ENCODE measurements at regions not wholly inside any gene's neighbourhood (a gene's known extent, or its start where the extent isn't known, plus 50 kb on each side); places are given as distances from the start of the nearest gene placed in this dataset.
"Not testable (repeated sequence)": the region's sequence is repeated elsewhere in the genome, so short reads cannot be mapped to it uniquely, and the experiment has no call there.

DNA sequence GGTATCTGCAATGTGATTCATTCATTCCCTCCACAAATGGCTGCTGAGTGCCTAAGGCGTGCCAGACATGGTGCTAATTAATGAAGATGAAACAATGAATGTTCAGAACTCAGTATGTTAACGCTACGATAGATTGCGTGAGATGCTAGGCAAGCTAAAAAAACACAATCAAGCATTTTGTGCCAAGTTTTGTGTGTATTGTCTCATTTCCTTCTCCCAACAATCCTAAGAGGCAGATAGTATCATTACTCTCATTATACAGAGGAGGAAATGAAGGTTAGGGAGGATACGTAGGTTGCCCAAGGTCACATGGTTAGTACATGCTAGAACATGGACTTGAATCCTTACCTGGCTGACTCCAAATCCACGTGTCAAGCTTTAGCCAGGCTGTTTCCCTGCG lies 264.4 kb downstream of the EFCAB11 start:
- no peaks in the 10 kb centered on the region for H3K27me3 ChIP-seq
- TF ChIP-seq, protein P1, sequence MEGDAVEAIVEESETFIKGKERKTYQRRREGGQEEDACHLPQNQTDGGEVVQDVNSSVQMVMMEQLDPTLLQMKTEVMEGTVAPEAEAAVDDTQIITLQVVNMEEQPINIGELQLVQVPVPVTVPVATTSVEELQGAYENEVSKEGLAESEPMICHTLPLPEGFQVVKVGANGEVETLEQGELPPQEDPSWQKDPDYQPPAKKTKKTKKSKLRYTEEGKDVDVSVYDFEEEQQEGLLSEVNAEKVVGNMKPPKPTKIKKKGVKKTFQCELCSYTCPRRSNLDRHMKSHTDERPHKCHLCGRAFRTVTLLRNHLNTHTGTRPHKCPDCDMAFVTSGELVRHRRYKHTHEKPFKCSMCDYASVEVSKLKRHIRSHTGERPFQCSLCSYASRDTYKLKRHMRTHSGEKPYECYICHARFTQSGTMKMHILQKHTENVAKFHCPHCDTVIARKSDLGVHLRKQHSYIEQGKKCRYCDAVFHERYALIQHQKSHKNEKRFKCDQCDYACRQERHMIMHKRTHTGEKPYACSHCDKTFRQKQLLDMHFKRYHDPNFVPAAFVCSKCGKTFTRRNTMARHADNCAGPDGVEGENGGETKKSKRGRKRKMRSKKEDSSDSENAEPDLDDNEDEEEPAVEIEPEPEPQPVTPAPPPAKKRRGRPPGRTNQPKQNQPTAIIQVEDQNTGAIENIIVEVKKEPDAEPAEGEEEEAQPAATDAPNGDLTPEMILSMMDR (IDR thresholded peaks at IDR 0.05) = no peak

DNA sequence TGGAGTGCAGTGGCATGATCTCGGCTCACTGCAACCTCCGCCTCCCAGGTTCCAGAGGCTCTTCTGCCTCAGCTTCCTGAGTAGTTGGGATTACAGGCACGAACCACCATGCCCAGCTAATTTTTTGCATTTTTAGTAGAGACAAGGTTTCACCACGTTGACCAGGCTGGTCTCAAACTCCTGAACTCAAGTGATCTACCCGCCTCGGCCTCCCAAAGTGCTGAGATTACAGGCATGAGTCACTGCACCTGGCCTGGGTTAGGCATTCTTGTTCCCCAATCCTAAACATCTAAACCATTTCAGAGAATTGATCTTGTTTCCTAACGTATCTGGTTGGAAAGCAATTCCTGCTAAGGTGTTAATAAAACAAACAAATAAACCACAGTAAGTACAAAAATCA lies 264.8 kb downstream of the EFCAB11 start:
- not testable (repeated sequence) for DNase-seq (ENCODE audit: low spot score); H3K36me3 ChIP-seq; H3K4me3 ChIP-seq; H3K27ac ChIP-seq; H3K4me1 ChIP-seq; H3K9me3 ChIP-seq; H3K27me3 ChIP-seq

More for the DNA sequence above, 264.4 kb downstream of the EFCAB11 start:
- no peaks in the 10 kb centered on the region for H3K36me3 ChIP-seq
- H3K4me3 ChIP-seq = no peak overlapping the region
- no peak for DNase-seq (ENCODE audit: low spot score)
- H3K27ac ChIP-seq = no peak overlapping the region
- no peaks in the 10 kb centered on the region for H3K4me1 ChIP-seq
- no peaks in the 10 kb centered on the region for H3K9me3 ChIP-seq

DNA sequence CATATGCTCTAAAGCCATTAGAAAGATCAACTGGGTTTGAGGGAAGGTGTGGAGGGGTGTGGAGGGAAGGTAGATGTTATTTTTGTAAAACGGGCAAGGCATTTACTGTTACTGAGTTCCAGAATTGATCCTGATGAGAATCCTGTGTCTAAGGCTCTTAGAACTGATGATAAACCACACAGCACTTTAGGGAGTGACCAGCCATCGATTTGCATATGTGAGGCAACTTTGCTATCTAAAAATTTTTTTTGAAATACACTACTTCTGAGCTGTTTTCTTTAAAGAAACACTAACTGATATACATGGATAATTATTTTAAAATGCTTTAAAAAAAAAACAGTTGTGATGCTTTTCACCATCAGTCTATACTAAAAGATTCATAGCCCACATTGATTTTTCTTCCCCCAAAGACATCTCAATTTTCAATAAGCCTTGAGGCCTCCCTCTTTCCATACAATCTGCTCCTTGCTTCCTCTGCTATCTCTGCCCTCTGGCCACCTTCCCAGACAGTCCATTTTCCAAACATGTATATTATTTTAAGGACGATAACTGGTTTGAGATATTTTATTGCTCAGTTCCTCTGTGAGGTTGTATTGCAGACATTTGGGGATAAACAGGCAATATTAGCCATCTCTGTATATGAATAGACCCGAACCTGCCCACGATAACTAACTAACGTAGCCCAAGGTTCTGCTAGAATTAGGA lies 265.9 kb downstream of the EFCAB11 start:
- no peaks in the 10 kb centered on the region for H3K36me3 ChIP-seq
- no peaks in the 10 kb centered on the region for H3K27me3 ChIP-seq
- no peaks in the 10 kb centered on the region for H3K4me1 ChIP-seq
- no peak for DNase-seq (ENCODE audit: low spot score)
- no peak overlapping the region for H3K4me3 ChIP-seq
- H3K9me3 ChIP-seq = no peaks in the 10 kb centered on the region
- TF ChIP-seq, protein P1 (IDR thresholded peaks at IDR 0.05) = no peak
- H3K27ac ChIP-seq = no peak overlapping the region

DNA sequence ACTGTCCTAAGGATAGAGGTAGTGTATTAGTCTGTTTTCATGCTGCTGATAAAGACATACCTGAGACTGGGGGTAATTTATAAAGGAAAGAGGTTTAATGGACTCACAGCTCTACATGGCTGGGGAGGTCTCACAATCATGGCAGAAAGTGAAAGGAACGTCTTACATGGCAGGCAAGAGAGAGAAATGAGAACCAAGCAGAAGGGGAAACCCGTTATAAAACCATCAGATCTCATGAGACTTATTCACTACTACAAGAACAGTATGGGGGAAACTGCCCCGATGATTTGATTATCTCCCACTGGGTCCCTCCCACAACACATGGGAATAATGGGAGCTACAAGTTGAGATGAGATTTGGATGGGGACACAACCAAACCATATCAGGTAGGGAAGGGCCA lies 267.4 kb downstream of the EFCAB11 start:
- H3K36me3 ChIP-seq; H3K4me1 ChIP-seq; H3K4me3 ChIP-seq; H3K27ac ChIP-seq; H3K9me3 ChIP-seq; H3K27me3 ChIP-seq; DNase-seq (ENCODE audit: low spot score): not testable (repeated sequence)

DNA sequence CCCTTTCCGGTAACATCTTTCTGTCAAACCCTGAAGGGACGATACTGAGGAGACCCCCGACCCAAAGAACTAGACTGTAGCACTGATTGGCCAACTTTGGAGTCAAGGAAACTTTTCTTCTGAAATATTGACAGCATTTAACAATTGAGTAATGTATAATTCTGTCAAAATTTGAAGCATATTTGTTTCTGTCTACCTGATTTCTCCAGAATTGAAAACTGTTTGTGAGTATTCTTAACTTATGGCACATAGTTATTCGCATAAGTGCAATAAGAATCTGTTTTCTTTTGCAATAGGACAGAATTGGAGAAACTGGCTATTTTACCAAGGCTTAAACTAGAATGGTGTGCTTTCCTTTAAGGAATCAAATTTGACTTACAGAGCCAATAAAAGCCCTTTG lies 267.1 kb upstream of the FOXN3 start:
- no peak for DNase-seq (ENCODE audit: low spot score)
- no peaks in the 10 kb centered on the region for H3K4me1 ChIP-seq
- H3K9me3 ChIP-seq = no peaks in the 10 kb centered on the region
- no peak overlapping the region for H3K4me3 ChIP-seq
- no peaks in the 10 kb centered on the region for H3K36me3 ChIP-seq
- TF ChIP-seq, protein P1 (IDR thresholded peaks at IDR 0.05) = no peak
- H3K27ac ChIP-seq = no peak overlapping the region
- no peaks in the 10 kb centered on the region for H3K27me3 ChIP-seq

DNA sequence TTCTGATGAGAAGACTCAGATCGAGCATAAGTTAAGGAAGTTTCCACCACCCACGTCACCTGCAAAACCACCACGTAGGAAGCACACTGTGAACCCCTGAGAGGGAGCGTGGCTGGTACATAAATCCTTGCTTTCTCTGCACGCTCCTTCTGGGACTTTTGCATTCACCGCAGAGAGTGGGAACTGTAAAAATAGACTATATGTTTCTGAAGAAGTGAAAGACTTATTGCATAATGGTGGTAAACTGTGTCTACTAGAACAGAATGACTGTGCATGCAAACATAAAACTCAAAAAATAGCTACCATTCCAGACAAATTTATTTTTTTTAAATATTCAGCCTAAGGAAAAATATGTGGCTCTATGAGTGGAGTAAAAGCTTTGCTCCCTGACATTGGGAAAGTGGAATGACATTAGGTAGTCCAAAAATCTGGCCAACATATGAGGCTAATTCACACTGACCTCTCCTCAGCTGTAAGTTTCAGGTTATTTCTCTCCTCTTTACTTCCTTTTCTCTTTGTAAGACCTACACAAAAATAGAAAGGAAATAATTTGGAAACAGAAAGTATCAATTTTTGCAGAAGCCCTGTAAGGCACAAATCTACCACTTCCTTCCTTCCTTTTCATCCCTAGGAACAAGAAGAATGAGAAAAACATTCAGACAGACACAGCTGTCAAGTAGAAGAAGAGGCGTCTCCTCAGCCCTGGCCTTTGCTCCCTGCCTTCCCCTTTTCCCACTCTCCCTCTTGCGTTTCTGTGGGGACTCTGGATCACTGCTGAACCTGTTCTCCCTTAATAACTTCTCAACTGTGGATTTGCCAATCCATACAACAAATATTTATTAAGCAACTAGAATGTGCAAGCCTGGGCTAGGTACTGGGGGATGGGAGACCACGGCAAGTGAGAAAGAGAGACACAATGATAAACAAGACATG lies 264.3 kb upstream of the FOXN3 start:
- no peak for DNase-seq (ENCODE audit: low spot score)
- TF ChIP-seq, protein P1 (IDR thresholded peaks at IDR 0.05) = no peak
- Histone ChIP-seq H3K27me3 (no peaks in the 10 kb centered on the region), H3K27ac (no peak overlapping the region), H3K4me3 (no peak overlapping the region), H3K9me3 (no peaks in the 10 kb centered on the region), H3K4me1 (no peaks in the 10 kb centered on the region), H3K36me3 (no peaks in the 10 kb centered on the region)
